Activated naive CD4-positive, alpha-beta T cell treated with anti-CD3 and anti-CD28 coated beads, Interleukin-2, amount 10 ng/mL, durations not matched to agents 7 days and 5 days (primary cell): ENCODE measurements at regions not wholly inside any gene's neighbourhood (a gene's known extent, or its start where the extent isn't known, plus 50 kb on each side); places are given as distances from the start of the nearest gene placed in this dataset.

Source experiments
- CTCF ChIA-PET: fragments of 350-600 bp; sonication (Branson Sonifier 250); formaldehyde crosslinking; loops from one replicate; lab custom pipeline; 2021; ENCODE audit warnings: antibody characterized with exemption; lab: Charles Lee
- DNase-seq: peaks from one replicate; pipeline ENCODE4 v3.0.0-alpha.2; 2020
- H3K27ac Mint-ChIP-seq: one replicate; pipeline ENCODE4 v1.8.0; 2021; ENCODE audit warnings: mild to moderate bottlenecking, moderate library complexity, mixed read lengths
- H3K27me3 Mint-ChIP-seq: one replicate; pipeline ENCODE4 v1.8.0; 2021; ENCODE audit warnings: mild to moderate bottlenecking, mixed read lengths
- H3K36me3 Mint-ChIP-seq: one replicate; pipeline ENCODE4 v1.8.0; 2021; ENCODE audit warnings: mixed read lengths
- H3K4me1 Mint-ChIP-seq: one replicate; pipeline ENCODE4 v1.8.0; 2021; ENCODE audit warnings: mixed read lengths
- H3K4me3 Mint-ChIP-seq: one replicate; pipeline ENCODE4 v1.8.0; 2021; ENCODE audit warnings: mild to moderate bottlenecking, moderate library complexity, mixed read lengths
- H3K9me3 Mint-ChIP-seq: one replicate; pipeline ENCODE4 v1.8.0; 2021; ENCODE audit warnings: mixed read lengths

DNA sequence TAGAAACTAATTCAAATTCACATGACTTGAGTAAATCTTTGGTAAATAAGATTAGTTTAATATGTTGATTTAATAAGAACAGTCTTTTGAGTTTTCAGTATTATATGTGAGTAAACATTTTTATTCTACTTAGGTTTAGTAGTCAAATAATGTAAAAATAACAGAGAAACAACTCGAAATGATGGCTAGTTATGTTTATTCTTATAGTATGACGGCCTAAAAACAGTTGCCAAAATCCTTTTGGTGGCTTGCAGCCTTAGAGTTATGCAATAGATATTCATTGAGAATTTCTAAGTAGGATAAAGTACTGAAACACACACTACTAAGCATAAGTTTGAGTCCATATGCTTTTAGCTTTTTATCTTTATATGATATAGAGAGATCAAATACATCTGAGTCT lies 184.8 kb downstream of the GNAI1 start:
- H3K4me3 Mint-ChIP-seq: no peak overlapping the region
- H3K27me3 Mint-ChIP-seq: no peaks in the 10 kb centered on the region
- H3K4me1 Mint-ChIP-seq: no peaks in the 10 kb centered on the region
- no peaks in the 10 kb centered on the region for H3K36me3 Mint-ChIP-seq
- CTCF ChIA-PET: no interaction called here
- DNase-seq: no peak
- no peak overlapping the region for H3K27ac Mint-ChIP-seq
- H3K9me3 Mint-ChIP-seq: no peaks in the 10 kb centered on the region

DNA sequence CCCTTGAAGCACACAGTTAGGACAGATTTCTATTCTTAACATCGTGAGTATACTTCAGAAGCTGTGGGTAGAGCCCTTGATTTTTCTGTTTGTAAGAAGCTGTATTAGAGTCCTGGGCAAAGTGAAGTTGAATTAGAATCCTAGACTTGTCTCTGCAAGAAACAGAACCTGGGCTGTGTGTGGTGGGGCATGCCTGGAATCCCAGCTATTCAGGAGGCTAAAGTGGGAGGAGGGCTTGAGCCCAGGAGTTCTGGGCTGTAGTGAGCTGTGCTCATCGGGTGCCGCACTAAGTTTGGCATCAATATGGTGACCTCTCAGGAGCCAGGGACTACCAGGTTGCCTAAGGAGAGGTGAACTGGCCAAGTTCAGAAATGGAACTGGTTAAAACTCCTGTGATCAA lies 183.4 kb downstream of the GNAI1 start:
- Mint-ChIP-seq H3K4me1 (no peaks in the 10 kb centered on the region), H3K27me3 (no peaks in the 10 kb centered on the region), H3K4me3 (no peak overlapping the region), H3K36me3 (no peaks in the 10 kb centered on the region), H3K9me3 (no peaks in the 10 kb centered on the region), H3K27ac (no peak overlapping the region)
- CTCF ChIA-PET: no interaction called here
- DNase-seq: no peak

DNA sequence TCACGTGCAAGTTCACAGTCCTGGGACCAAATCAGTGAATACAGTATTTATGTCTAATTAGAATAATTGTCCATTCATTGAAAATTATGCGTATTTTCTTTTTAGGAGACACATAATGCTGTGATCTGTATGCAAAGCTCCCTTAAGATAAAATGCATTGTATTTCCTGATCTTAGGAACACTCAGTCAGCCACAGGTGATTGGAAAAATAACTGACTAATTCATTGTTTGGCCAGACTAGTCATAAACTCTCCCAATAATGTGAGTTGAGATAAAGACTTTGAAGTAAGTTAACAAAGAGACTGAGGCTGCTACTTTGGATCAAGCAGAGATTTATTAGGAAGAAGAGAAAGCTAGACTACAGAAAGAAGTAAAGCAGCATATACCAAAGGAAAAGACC lies 182.2 kb downstream of the GNAI1 start:
- Mint-ChIP-seq H3K9me3 (no peaks in the 10 kb centered on the region), H3K4me1 (peaks cover 5% of the 10 kb centered on the region), H3K4me3 (no peak overlapping the region), H3K27me3 (no peaks in the 10 kb centered on the region), H3K27ac (no peak overlapping the region), H3K36me3 (no peaks in the 10 kb centered on the region)
- CTCF ChIA-PET: no interaction called here
- DNase-seq: no peak

DNA sequence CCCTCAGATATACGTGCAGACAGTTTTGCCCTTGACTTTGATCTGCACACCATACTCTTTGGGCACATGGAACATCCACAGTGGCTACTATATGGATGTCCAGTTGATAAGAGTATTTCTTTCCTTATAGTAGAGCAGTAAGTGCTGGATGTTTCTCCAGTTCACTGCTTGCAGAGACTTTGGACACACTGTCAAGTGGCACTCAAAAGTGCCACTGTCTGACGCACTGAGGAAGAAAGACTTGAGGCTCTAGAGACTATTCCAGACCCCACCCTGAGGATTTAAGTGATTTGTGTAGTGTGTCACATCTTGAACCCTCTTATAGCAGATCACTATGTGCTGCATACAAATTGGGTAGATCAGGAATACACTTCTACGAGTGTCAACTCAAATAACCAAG lies 179.1 kb downstream of the GNAI1 start:
- Mint-ChIP-seq H3K4me3 (no peak overlapping the region), H3K27me3 (no peaks in the 10 kb centered on the region), H3K36me3 (no peaks in the 10 kb centered on the region), H3K9me3 (no peaks in the 10 kb centered on the region), H3K27ac (no peak overlapping the region), H3K4me1 (peaks cover 13% of the 10 kb centered on the region)
- CTCF ChIA-PET: no interaction called here
- DNase-seq: no peak

DNA sequence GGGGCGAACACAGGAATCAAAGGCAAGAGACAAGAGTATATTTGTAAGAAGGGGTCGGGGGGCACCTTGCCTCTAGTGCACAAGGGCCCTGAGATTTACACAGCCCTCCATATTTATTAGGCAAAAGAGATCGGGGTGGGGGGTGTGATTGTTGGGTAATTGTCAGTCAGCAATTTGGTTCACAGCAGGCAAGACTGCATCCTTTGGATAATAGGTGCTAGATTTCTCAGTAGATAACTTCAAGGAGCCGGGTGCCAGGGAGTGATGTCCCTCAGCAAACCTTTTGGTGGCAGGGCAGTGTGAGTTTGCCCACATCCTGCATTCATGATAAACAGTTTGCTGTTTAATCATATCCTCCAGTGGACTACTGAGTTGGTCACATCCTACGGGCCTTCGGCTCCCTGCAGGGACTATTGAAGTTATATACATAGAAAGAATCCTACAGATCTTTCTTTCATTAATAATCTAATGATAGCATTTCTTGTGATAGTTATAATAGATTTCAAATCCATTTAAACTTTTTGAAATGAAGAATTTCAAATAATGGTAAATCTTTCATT lies 178.5 kb downstream of the GNAI1 start:
- no peak for DNase-seq
- H3K27me3 Mint-ChIP-seq: no peaks in the 10 kb centered on the region
- no peaks in the 10 kb centered on the region for H3K36me3 Mint-ChIP-seq
- no peak overlapping the region for H3K27ac Mint-ChIP-seq
- CTCF ChIA-PET: no interaction called here
- H3K9me3 Mint-ChIP-seq: no peaks in the 10 kb centered on the region
- no peak overlapping the region for H3K4me3 Mint-ChIP-seq
- H3K4me1 Mint-ChIP-seq: peaks cover 13% of the 10 kb centered on the region

DNA sequence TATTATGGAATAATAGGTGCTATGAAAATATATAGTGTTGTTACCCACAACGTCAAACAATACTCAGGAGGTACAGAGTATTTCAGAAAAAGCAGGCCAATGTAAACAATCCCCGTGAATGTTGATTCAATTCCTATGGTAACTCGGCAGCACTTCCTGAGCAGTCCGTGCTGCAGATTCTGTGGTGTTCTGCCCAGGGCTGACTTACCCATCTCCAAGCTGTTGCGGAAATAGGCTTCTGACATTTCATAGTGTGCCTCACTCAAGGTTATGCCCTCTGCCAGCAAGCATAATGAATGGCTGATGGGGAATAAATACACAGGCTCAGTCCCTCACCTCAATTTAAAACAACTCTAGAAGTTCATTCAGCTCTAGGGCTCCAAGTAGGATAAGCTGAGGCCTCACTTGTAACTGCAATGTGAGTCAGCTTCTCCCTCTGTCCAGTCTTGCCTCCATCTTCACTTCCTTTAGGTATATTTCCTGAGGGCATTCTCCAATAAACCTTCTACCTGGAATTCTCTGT lies 177.6 kb downstream of the GNAI1 start:
- Mint-ChIP-seq H3K4me1 (peaks cover 13% of the 10 kb centered on the region), H3K9me3 (no peaks in the 10 kb centered on the region), H3K36me3 (no peaks in the 10 kb centered on the region), H3K27me3 (no peaks in the 10 kb centered on the region), H3K27ac (no peak overlapping the region), H3K4me3 (no peak overlapping the region)
- CTCF ChIA-PET: no interaction called here
- DNase-seq: peak; percentile 28

DNA sequence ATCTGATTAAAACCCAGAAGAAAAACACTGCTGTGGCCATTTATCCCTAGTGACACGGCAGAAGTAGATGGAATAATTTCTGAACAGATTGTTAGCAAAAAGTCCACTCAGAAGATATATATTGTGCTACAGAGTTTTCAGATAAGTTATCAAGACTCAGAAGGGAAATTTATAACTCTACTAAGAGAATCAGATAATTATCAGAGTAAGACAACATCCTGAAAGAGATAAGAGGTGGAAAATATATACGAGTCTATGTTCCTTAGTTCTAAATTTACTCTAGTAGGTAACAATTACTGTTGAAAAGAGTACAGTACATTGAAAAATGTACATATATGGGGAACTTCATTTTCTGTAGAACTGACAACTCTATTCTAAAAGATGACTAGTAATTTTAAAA lies 176.7 kb downstream of the GNAI1 start:
- CTCF ChIA-PET: no interaction called here
- no peak overlapping the region for H3K27ac Mint-ChIP-seq

DNA sequence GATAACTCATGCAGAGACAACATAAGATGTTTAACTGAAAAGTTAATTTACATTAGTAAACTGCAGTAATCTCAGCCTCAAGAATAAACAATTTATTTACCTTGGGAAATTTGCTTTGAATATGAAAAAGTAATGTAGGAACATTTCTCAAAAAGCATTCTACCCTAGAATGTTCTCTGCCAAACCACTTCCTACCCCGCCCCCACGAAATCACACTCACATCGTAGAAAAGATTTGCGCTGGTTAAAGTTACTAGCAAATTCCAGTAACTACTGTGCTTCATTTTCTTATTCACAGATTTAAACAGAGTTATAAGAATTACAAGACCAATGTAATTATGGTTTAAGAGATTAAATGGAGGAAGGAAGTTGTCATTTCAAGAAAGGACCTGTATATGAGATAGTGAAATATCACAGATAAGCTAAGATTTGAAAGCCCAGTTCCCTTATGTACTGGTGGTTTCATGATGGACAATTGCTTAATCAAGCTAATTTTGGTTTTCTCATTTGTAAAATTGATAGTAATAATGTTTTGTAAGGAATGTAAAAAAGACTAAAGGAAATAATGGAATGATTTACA lies 175.4 kb downstream of the GNAI1 start:
- CTCF ChIA-PET: no interaction called here
- no peaks in the 10 kb centered on the region for H3K27me3 Mint-ChIP-seq
- DNase-seq: no peak

More for the DNA sequence above, 176.7 kb downstream of the GNAI1 start:
- peaks cover 13% of the 10 kb centered on the region for H3K4me1 Mint-ChIP-seq
- no peak for DNase-seq
- no peaks in the 10 kb centered on the region for H3K36me3 Mint-ChIP-seq
- no peak overlapping the region for H3K4me3 Mint-ChIP-seq
- H3K27me3 Mint-ChIP-seq: no peaks in the 10 kb centered on the region
- H3K9me3 Mint-ChIP-seq: no peaks in the 10 kb centered on the region

DNA sequence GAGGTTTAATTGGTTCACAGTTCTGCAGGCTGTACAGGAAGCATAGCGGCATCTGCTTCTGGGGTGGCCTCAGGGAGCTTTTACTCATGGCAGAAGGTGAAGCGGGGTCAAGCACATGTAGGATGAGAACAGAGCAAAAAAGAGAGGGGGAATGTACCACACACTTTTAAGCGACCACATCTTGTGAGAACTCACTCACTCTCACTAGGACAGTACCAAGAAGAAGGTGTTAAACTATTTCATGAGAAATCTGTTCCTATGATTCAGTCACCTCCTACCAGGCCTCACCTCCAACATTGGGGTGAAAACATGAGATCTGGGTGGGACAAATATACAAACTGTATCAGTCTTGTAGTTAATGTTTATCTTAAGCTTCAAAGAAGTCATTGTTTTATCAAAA lies 174.7 kb downstream of the GNAI1 start:
- DNase-seq: no peak
- H3K27ac Mint-ChIP-seq: no peak overlapping the region
- no peaks in the 10 kb centered on the region for H3K27me3 Mint-ChIP-seq
- H3K4me1 Mint-ChIP-seq: peaks cover 13% of the 10 kb centered on the region
- no peaks in the 10 kb centered on the region for H3K9me3 Mint-ChIP-seq
- no peaks in the 10 kb centered on the region for H3K36me3 Mint-ChIP-seq
- CTCF ChIA-PET: no interaction called here
- H3K4me3 Mint-ChIP-seq: no peak overlapping the region

More for the DNA sequence above, 175.4 kb downstream of the GNAI1 start:
- Mint-ChIP-seq H3K4me1 (peaks cover 13% of the 10 kb centered on the region), H3K4me3 (no peak overlapping the region), H3K27ac (no peak overlapping the region), H3K36me3 (no peaks in the 10 kb centered on the region), H3K9me3 (no peaks in the 10 kb centered on the region)

DNA sequence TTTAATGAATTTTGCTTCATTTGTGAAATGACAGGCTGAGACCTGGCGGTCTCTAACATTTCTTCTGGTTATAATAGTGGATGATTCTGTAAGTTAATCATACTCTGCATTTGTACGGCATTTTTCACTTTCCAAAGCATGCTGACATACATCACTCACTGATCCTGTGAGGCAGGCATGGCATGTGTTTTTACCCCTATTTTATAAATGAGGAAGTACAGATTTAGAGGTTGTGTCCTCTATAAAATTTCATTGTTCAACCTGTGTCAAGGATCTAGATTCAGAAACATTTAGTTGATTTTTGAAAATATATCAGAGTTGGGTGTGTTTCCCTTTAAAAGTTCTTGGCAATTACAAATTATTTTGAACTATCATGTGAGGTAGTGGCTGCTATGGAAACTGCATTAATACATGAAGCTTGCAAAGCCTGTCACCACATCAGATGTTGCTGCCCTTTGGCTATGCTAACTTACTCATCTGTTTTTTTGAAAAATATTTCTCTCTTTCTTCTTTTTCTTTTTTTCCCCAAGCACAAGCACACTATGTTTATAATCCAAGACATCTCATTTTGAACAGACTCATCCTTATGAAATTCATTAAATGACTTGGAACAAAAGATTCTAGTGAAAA lies 172.7 kb downstream of the GNAI1 start:
- DNase-seq: no peak
- no peak overlapping the region for H3K4me3 Mint-ChIP-seq
- no peak overlapping the region for H3K27ac Mint-ChIP-seq
- no peaks in the 10 kb centered on the region for H3K27me3 Mint-ChIP-seq
- no peaks in the 10 kb centered on the region for H3K36me3 Mint-ChIP-seq
- H3K9me3 Mint-ChIP-seq: no peaks in the 10 kb centered on the region
- peaks cover 12% of the 10 kb centered on the region for H3K4me1 Mint-ChIP-seq
- CTCF ChIA-PET: no interaction called here

DNA sequence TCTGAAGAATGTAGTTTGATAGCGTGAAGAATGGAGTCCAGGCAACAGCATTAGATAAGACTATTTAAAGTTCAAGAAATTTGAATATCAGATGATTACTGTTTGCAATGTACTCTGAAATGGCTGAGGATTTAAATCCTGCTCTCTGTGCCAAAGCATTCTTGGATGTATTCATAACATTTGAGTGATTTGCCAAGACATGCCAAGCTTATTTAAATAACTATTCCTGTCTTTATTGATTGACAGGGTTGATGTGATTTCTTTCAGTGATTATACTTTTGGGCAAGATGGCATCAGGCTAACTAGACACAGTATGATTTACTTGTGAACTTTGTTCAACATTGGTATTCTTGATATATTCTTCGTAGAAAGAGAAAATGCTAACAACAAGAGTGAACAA lies 168.7 kb downstream of the GNAI1 start:
- no peaks in the 10 kb centered on the region for H3K27me3 Mint-ChIP-seq
- no peaks in the 10 kb centered on the region for H3K4me1 Mint-ChIP-seq
- CTCF ChIA-PET: no interaction called here
- DNase-seq: no peak
- no peaks in the 10 kb centered on the region for H3K9me3 Mint-ChIP-seq
- H3K27ac Mint-ChIP-seq: no peak overlapping the region
- no peaks in the 10 kb centered on the region for H3K36me3 Mint-ChIP-seq
- no peak overlapping the region for H3K4me3 Mint-ChIP-seq

DNA sequence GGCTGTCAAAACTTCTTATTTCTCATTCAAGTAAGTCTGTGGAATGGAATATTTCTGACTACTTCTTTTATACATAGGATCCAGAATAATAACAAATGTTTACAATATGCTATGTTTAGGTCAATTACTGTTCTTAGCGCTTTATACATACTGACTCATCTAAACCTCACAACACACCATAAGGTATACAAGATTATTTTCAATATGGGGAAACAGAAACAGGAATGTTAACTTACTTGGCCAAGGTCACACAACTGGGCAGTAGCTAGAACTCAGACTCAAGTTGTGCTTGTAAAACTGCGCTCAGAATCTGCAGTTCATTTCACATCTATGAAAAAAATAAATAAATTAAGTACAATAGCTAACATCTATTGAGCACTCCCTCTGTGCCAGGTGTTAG lies 168.0 kb downstream of the GNAI1 start:
- no peak overlapping the region for H3K4me3 Mint-ChIP-seq
- H3K27ac Mint-ChIP-seq: no peak overlapping the region
- CTCF ChIA-PET: no interaction called here
- H3K36me3 Mint-ChIP-seq: no peaks in the 10 kb centered on the region
- DNase-seq: no peak
- H3K9me3 Mint-ChIP-seq: no peaks in the 10 kb centered on the region
- no peaks in the 10 kb centered on the region for H3K27me3 Mint-ChIP-seq
- no peaks in the 10 kb centered on the region for H3K4me1 Mint-ChIP-seq

DNA sequence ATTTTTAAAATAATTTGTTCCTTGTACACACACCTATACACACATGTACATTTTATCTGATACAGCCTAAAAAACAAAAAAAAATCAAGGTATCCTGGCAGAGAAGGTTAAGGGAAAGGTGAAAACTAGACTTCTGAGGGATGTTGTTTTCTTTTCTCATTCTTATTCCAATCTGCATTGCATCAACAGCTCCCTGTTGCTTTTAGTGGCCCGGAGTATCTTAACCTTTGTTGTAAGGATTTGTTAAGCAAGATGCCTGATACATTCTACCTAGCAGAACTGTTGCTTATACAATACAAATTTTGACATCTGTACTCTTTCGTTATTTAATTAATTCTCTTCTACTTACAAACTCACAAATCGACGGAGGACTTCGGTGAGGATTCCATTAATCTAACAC lies 167.4 kb downstream of the GNAI1 start:
- no peaks in the 10 kb centered on the region for H3K4me1 Mint-ChIP-seq
- DNase-seq: no peak
- CTCF ChIA-PET: no interaction called here
- H3K36me3 Mint-ChIP-seq: no peaks in the 10 kb centered on the region
- H3K9me3 Mint-ChIP-seq: no peaks in the 10 kb centered on the region
- no peak overlapping the region for H3K4me3 Mint-ChIP-seq
- no peak overlapping the region for H3K27ac Mint-ChIP-seq
- no peaks in the 10 kb centered on the region for H3K27me3 Mint-ChIP-seq

DNA sequence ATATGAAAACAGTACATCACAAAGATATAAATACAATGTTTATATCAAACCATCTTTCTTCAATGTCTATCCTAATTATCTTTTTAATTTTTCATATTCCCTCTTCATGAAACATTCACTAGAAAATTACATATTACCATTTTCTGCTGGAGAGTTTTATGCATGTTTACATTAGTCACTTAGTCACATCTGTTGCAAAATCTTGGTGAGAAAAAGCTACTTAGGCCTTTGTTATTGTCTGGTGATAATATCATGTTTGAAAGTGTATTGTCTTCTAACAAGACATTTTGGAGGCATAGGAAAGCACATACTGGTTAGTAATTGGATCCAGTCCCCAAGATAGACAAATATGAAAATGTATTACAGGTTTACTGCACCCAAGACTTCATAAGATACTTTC lies 163.6 kb downstream of the GNAI1 start:
- Mint-ChIP-seq H3K27ac (no peak overlapping the region), H3K4me1 (no peaks in the 10 kb centered on the region), H3K36me3 (no peaks in the 10 kb centered on the region), H3K4me3 (no peak overlapping the region), H3K27me3 (no peaks in the 10 kb centered on the region), H3K9me3 (peaks cover 4% of the 10 kb centered on the region)
- CTCF ChIA-PET: no interaction called here
- DNase-seq: no peak

DNA sequence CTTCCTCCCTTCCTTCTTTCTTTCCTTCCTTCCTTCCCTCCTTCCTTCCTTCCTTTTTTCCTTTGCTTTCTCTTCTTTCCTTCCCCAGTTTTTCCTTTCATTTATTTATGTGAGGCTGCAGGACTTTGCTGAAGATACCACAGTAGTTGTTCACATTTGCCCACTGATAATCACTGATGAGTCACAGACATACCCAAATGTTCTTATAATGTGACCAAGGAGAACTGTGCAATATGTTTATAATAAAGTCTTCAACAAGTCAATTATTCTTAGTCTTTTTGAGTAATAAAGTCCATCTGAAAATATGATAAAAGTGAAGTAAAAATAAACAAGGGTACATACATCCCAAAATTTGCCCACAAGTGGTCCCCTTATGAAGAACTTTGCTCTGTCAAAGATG lies 159.7 kb downstream of the GNAI1 start:
- Mint-ChIP-seq H3K27ac (no peak overlapping the region), H3K27me3 (no peaks in the 10 kb centered on the region), H3K4me1 (no peaks in the 10 kb centered on the region), H3K4me3 (no peak overlapping the region), H3K36me3 (no peaks in the 10 kb centered on the region), H3K9me3 (peaks cover 7% of the 10 kb centered on the region)
- CTCF ChIA-PET: no interaction called here
- no peak for DNase-seq
